HEK293 (cell line): ENCODE measurements at regions not wholly inside any gene's neighbourhood (a gene's known extent, or its start where the extent isn't known, plus 50 kb on each side); places are given as distances from the start of the nearest gene placed in this dataset.

Source experiments
- CTCF ChIA-PET: fragments of 350-600 bp; formaldehyde crosslinking; extraction: SDS; loops from one replicate; lab custom pipeline; 2021; ENCODE audit warnings: antibody characterized with exemption; lab: Yijun Ruan, JAX
- POLR2A ChIA-PET: fragments of 300-600 bp; formaldehyde crosslinking; extraction: SDS; loops from one replicate; lab custom pipeline; 2020; ENCODE audit warnings: antibody characterized with exemption, inconsistent platforms; lab: Yijun Ruan, JAX
- H3K27ac ChIP-seq: fragments of 200-500 bp; sonication (Bioruptor generic); 2 replicates; pipeline ENCODE4 v1.5.1; 2014; ENCODE audit warnings: low read depth, low read length, control low read depth, inconsistent platforms; ENCODE audit errors: extremely low read depth
- H3K36me3 ChIP-seq, 2 experiments: fragments of 200-500 bp in 1 of 2; sonication (Bioruptor generic) in 1 of 2; 1 replicate in 1 of 2; 2 replicates in 1 of 2; pipeline ENCODE4 v1.5.1; 2014 to 2017; ENCODE audit warnings: inconsistent platforms in 2 of 2, low read length in 2 of 2; ENCODE audit not compliant: control insufficient read depth in 2 of 2, insufficient read depth in 1 of 2
- H3K4me1 ChIP-seq: fragments of 200-500 bp; sonication (Bioruptor generic); 2 replicates; pipeline ENCODE4 v1.5.1; 2014; ENCODE audit warnings: mild to moderate bottlenecking, low read length, inconsistent platforms; ENCODE audit not compliant: control insufficient read depth, insufficient read depth
- H3K4me3 ChIP-seq: 2 replicates; pipeline ENCODE4 v1.5.1; 2011; ENCODE audit warnings: low read depth, mild to moderate bottlenecking, control low read depth, low read length, moderate library complexity
- H3K9me3 ChIP-seq: fragments of 200-500 bp; sonication (Bioruptor generic); 2 replicates; pipeline ENCODE4 v1.5.1; 2014; ENCODE audit warnings: low read depth, low read length, inconsistent platforms; ENCODE audit not compliant: control insufficient read depth, insufficient read depth
- HOXA7 ChIP-seq: sonication (generic); formaldehyde crosslinking; IDR thresholded peaks from 2 replicates; pipeline ENCODE4 v1.8.1; 2022; ENCODE audit warnings: missing genetic modification reagents, borderline replicate concordance
- HOXD13 ChIP-seq: sonication (generic); formaldehyde crosslinking; IDR thresholded peaks from 2 replicates; pipeline ENCODE4 v1.8.0; 2022; ENCODE audit warnings: missing genetic modification reagents, borderline replicate concordance
- KLF1 ChIP-seq: fragments of 450-650 bp; formaldehyde crosslinking; IDR thresholded peaks from 2 replicates; pipeline ENCODE4 v1.5.1; 2016; ENCODE audit warnings: missing biosample characterization, missing genetic modification characterization
- KLF7 ChIP-seq: fragments of 450-650 bp; formaldehyde crosslinking; IDR thresholded peaks from 2 replicates; pipeline ENCODE4 v1.5.1; 2016; ENCODE audit warnings: missing biosample characterization, missing genetic modification characterization, borderline replicate concordance
- SCRT2 ChIP-seq: fragments of 450-650 bp; formaldehyde crosslinking; IDR thresholded peaks from 2 replicates; pipeline ENCODE4 v1.5.1; 2016; ENCODE audit warnings: missing biosample characterization, missing genetic modification characterization
- TRIM28 ChIP-seq: IDR thresholded peaks from 2 replicates; pipeline ENCODE4 v1.6.1; 2011; ENCODE audit warnings: low read length, control low read depth, borderline replicate concordance
- ZFP3 ChIP-seq: fragments of 450-650 bp; formaldehyde crosslinking; IDR thresholded peaks from 2 replicates; pipeline ENCODE4 v1.5.1; 2016; ENCODE audit warnings: low read depth, missing biosample characterization, missing genetic modification characterization
- ZNF140 ChIP-seq: fragments of 450-650 bp; formaldehyde crosslinking; IDR thresholded peaks from 2 replicates; pipeline ENCODE4 v1.5.1; 2016; ENCODE audit warnings: missing biosample characterization, missing genetic modification characterization
- ZNF16 ChIP-seq: fragments of 450-650 bp; formaldehyde crosslinking; IDR thresholded peaks from 2 replicates; pipeline ENCODE4 v1.5.1; 2016; ENCODE audit warnings: low read depth, missing biosample characterization, missing genetic modification characterization
- ZNF426 ChIP-seq: fragments of 450-650 bp; formaldehyde crosslinking; IDR thresholded peaks from 2 replicates; pipeline ENCODE4 v1.5.1; 2017; ENCODE audit warnings: missing biosample characterization, missing genetic modification characterization, mild to moderate bottlenecking, inconsistent platforms, moderate library complexity
- ZNF501 ChIP-seq: fragments of 450-650 bp; formaldehyde crosslinking; IDR thresholded peaks from 2 replicates; pipeline ENCODE4 v1.5.1; 2016; ENCODE audit warnings: missing biosample characterization, missing genetic modification characterization
- ZNF555 ChIP-seq: fragments of 450-650 bp; formaldehyde crosslinking; conservative IDR thresholded peaks from 2 replicates; pipeline ENCODE4 v1.5.1; 2017; ENCODE audit warnings: missing biosample characterization, mild to moderate bottlenecking, missing genetic modification characterization, inconsistent platforms
- ZNF623 ChIP-seq: fragments of 450-650 bp; formaldehyde crosslinking; IDR thresholded peaks from 2 replicates; pipeline ENCODE4 v1.5.1; 2016; ENCODE audit warnings: missing biosample characterization, missing genetic modification characterization
- TF ChIP-seq, protein P1 (sequence below): fragments of 450-650 bp; IDR thresholded peaks from 2 replicates; pipeline ENCODE4 v1.5.1; 2018; ENCODE audit warnings: missing biosample characterization, missing genetic modification characterization
- TF ChIP-seq, protein P2 (sequence below): fragments of 450-650 bp; formaldehyde crosslinking; conservative IDR thresholded peaks from 2 replicates; pipeline ENCODE4 v1.5.1; 2016; ENCODE audit warnings: low read depth, missing biosample characterization, missing genetic modification characterization
- TF ChIP-seq, protein P3 (sequence below): fragments of 450-650 bp; formaldehyde crosslinking; IDR thresholded peaks from 2 replicates; pipeline ENCODE4; 2016; ENCODE audit warnings: missing biosample characterization, missing genetic modification characterization
- TF ChIP-seq, protein P4 (sequence below): fragments of 450-650 bp; formaldehyde crosslinking; IDR thresholded peaks from 2 replicates; pipeline ENCODE4 v1.5.1; 2016; ENCODE audit warnings: missing biosample characterization, missing genetic modification characterization
- TF ChIP-seq, protein P5 (sequence below): sonication (generic); formaldehyde crosslinking; IDR thresholded peaks from 2 replicates; pipeline ENCODE4 v1.8.1; 2022; ENCODE audit warnings: mild to moderate bottlenecking, moderate library complexity, missing genetic modification reagents
- TF ChIP-seq, protein P6 (sequence below): fragments of 450-650 bp; formaldehyde crosslinking; IDR thresholded peaks from 2 replicates; pipeline ENCODE4 v1.5.1; 2016; ENCODE audit warnings: missing biosample characterization, missing genetic modification characterization, borderline replicate concordance

DNA sequence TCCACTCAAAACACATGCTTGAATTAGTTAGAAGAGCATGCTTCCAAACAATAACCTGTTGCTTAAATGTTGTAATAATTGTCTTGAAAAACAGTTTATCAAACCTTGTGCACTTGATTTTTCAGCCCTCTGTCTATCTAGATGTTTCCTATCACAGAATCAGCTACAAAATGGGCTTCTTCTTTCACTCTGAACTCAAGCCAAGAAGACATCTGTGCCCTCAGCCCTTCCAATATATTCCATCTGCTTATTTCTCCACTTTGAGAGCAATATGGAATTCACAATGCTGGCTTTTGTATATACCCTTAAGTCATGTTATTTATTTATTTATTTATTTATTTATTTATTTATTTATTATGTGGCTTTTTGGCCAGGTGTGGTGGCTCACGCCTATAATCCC is 234.2 kb downstream of the TOX3 start:
- Histone ChIP-seq H3K9me3 (no peaks in the 10 kb centered on the region), H3K4me3 (no peak overlapping the region), H3K27ac (no peak overlapping the region)
- POLR2A ChIA-PET, result no interaction called here
- TF ChIP-seq, protein P1, sequence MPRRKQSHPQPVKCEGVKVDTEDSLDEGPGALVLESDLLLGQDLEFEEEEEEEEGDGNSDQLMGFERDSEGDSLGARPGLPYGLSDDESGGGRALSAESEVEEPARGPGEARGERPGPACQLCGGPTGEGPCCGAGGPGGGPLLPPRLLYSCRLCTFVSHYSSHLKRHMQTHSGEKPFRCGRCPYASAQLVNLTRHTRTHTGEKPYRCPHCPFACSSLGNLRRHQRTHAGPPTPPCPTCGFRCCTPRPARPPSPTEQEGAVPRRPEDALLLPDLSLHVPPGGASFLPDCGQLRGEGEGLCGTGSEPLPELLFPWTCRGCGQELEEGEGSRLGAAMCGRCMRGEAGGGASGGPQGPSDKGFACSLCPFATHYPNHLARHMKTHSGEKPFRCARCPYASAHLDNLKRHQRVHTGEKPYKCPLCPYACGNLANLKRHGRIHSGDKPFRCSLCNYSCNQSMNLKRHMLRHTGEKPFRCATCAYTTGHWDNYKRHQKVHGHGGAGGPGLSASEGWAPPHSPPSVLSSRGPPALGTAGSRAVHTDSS (tag by site-specific recombination), result no peak
- TF ChIP-seq ZNF16 (no peak), KLF7 (tag by site-specific recombination) (no peak), TRIM28 (no peak), HOXA7 (CRISPR knock-in tag) (no peak), KLF1 (tag by site-specific recombination) (no peak), ZNF555 (tag by site-specific recombination) (peak; percentile 39), ZNF426 (tag by site-specific recombination) (peak; percentile 31), ZNF140 (peak; percentile 43; the same call in 1 of the 2 replicates), ZNF623 (tag by site-specific recombination) (peak; percentile 23; the same call in 1 of the 2 replicates), ZNF501 (tag by site-specific recombination) (no peak), SCRT2 (tag by site-specific recombination) (0 out of 2 replicates have a peak, but pooled peaks have one; percentile 17), HOXD13 (CRISPR knock-in tag) (no peak), ZFP3 (tag by site-specific recombination) (no peak)
- TF ChIP-seq, protein P2, sequence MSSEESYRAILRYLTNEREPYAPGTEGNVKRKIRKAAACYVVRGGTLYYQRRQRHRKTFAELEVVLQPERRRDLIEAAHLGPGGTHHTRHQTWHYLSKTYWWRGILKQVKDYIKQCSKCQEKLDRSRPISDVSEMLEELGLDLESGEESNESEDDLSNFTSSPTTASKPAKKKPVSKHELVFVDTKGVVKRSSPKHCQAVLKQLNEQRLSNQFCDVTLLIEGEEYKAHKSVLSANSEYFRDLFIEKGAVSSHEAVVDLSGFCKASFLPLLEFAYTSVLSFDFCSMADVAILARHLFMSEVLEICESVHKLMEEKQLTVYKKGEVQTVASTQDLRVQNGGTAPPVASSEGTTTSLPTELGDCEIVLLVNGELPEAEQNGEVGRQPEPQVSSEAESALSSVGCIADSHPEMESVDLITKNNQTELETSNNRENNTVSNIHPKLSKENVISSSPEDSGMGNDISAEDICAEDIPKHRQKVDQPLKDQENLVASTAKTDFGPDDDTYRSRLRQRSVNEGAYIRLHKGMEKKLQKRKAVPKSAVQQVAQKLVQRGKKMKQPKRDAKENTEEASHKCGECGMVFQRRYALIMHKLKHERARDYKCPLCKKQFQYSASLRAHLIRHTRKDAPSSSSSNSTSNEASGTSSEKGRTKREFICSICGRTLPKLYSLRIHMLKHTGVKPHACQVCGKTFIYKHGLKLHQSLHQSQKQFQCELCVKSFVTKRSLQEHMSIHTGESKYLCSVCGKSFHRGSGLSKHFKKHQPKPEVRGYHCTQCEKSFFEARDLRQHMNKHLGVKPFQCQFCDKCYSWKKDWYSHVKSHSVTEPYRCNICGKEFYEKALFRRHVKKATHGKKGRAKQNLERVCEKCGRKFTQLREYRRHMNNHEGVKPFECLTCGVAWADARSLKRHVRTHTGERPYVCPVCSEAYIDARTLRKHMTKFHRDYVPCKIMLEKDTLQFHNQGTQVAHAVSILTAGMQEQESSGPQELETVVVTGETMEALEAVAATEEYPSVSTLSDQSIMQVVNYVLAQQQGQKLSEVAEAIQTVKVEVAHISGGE (tag by site-specific recombination), result peak; percentile 38; the same call in 1 of the 2 replicates
- TF ChIP-seq, protein P3, sequence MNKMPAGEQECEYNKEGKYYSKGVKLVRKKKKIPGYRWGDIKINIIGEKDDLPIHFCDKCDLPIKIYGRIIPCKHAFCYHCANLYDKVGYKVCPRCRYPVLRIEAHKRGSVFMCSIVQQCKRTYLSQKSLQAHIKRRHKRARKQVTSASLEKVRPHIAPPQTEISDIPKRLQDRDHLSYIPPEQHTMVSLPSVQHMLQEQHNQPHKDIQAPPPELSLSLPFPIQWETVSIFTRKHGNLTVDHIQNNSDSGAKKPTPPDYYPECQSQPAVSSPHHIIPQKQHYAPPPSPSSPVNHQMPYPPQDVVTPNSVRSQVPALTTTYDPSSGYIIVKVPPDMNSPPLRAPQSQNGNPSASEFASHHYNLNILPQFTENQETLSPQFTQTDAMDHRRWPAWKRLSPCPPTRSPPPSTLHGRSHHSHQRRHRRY (tag by site-specific recombination), result no peak
- TF ChIP-seq, protein P4, sequence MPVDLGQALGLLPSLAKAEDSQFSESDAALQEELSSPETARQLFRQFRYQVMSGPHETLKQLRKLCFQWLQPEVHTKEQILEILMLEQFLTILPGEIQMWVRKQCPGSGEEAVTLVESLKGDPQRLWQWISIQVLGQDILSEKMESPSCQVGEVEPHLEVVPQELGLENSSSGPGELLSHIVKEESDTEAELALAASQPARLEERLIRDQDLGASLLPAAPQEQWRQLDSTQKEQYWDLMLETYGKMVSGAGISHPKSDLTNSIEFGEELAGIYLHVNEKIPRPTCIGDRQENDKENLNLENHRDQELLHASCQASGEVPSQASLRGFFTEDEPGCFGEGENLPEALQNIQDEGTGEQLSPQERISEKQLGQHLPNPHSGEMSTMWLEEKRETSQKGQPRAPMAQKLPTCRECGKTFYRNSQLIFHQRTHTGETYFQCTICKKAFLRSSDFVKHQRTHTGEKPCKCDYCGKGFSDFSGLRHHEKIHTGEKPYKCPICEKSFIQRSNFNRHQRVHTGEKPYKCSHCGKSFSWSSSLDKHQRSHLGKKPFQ, result no peak
- TF ChIP-seq, protein P5, sequence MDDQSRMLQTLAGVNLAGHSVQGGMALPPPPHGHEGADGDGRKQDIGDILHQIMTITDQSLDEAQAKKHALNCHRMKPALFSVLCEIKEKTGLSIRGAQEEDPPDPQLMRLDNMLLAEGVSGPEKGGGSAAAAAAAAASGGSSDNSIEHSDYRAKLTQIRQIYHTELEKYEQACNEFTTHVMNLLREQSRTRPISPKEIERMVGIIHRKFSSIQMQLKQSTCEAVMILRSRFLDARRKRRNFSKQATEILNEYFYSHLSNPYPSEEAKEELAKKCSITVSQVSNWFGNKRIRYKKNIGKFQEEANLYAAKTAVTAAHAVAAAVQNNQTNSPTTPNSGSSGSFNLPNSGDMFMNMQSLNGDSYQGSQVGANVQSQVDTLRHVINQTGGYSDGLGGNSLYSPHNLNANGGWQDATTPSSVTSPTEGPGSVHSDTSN (CRISPR knock-in tag), result no peak
- TF ChIP-seq, protein P6, sequence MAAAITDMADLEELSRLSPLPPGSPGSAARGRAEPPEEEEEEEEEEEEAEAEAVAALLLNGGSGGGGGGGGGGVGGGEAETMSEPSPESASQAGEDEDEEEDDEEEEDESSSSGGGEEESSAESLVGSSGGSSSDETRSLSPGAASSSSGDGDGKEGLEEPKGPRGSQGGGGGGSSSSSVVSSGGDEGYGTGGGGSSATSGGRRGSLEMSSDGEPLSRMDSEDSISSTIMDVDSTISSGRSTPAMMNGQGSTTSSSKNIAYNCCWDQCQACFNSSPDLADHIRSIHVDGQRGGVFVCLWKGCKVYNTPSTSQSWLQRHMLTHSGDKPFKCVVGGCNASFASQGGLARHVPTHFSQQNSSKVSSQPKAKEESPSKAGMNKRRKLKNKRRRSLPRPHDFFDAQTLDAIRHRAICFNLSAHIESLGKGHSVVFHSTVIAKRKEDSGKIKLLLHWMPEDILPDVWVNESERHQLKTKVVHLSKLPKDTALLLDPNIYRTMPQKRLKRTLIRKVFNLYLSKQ (tag by site-specific recombination), result no peak
- TF ChIP-seq, all 188 proteins: peak for 6
- Histone ChIP-seq H3K36me3 (no peaks in the 10 kb centered on the region), H3K4me1 (peaks cover under 1% of the 10 kb centered on the region; the same call in 1 of the 2 replicates)
- CTCF ChIA-PET, result no interaction called here
